ENCODE measurements at regions not wholly inside any gene's neighbourhood (a gene's known extent, or its start where the extent isn't known, plus 50 kb on each side); places are given as distances from the start of the nearest gene placed in this dataset.

DNA sequence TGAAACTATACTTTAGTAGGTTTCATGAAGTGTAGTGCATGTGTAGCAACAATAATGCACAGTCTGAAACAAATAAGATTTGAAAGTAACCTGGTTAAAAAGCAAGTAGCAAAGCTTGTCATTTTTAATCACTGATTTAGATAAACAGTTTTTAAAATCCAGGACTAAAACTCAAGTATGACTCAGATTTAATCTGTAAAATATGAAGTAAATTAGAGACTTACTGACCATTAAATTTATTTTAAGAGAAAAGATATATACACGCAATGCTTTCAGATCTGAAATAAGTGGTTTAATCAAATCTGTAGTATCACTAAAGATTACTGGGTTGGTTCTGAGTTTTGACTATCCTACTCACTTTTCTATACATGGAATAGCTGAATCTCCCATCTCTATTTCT lies 300.7 kb upstream of the RBMS3 start:
- H3K4me1 ChIP-seq, result no peaks in the 10 kb centered on the region
- intact Hi-C loops (cut with DNase I; ENCODE audit: low total_unique reads), result no loop called here
- no peaks in the 10 kb centered on the region for H3K9me3 ChIP-seq
- no peaks in the 10 kb centered on the region for H3K36me3 ChIP-seq
- TF ChIP-seq, protein P1, sequence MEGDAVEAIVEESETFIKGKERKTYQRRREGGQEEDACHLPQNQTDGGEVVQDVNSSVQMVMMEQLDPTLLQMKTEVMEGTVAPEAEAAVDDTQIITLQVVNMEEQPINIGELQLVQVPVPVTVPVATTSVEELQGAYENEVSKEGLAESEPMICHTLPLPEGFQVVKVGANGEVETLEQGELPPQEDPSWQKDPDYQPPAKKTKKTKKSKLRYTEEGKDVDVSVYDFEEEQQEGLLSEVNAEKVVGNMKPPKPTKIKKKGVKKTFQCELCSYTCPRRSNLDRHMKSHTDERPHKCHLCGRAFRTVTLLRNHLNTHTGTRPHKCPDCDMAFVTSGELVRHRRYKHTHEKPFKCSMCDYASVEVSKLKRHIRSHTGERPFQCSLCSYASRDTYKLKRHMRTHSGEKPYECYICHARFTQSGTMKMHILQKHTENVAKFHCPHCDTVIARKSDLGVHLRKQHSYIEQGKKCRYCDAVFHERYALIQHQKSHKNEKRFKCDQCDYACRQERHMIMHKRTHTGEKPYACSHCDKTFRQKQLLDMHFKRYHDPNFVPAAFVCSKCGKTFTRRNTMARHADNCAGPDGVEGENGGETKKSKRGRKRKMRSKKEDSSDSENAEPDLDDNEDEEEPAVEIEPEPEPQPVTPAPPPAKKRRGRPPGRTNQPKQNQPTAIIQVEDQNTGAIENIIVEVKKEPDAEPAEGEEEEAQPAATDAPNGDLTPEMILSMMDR (IDR thresholded peaks at IDR 0.05 in 8 of 11, conservative IDR thresholded peaks at IDR 0.05 in 3 of 11), result no peak
- TF ChIP-seq POLR2AphosphoS5 (IDR thresholded peaks at IDR 0.05) (no peak), POLR2A (IDR thresholded peaks at IDR 0.05) (no peak)
- H3K27ac ChIP-seq, result no peak overlapping the region
- DNase-seq, result no peak
- no peaks in the 10 kb centered on the region for H3K27me3 ChIP-seq (replicated peaks in 1 of 7)
- WGBS, 5 donors, result 71 to 93% (median 84%) methylated on average over 1 of the region's 1 CpG
- H3K4me3 ChIP-seq, result no peak overlapping the region

DNA sequence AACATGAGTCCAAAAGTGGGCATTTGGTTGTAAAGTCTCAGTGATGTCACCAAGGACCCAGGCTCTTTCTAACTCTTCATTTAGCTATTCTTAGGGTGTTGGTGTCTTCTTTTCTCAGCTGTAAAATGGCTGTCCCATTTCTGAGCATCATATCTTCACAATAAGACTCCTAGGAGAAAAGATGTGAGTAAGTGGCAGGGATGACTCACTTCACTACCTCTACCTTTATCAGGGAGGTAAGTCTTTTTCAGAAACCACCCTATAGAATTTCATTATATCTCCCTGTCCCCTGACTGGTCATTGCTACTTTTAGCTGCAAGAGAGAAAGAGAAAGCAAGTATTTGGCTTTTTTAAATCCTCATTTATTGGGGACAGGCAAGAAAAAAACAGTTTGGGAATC lies 300.2 kb upstream of the RBMS3 start:
- H3K27me3 ChIP-seq (replicated peaks in 1 of 7), result no peaks in the 10 kb centered on the region
- H3K4me1 ChIP-seq, result no peaks in the 10 kb centered on the region
- no peaks in the 10 kb centered on the region for H3K36me3 ChIP-seq
- TF ChIP-seq POLR2AphosphoS5 (IDR thresholded peaks at IDR 0.05) (no peak), POLR2A (IDR thresholded peaks at IDR 0.05) (no peak)
- TF ChIP-seq, protein P1 (IDR thresholded peaks at IDR 0.05 in 8 of 11, conservative IDR thresholded peaks at IDR 0.05 in 3 of 11), result no peak
- H3K9me3 ChIP-seq, result no peaks in the 10 kb centered on the region
- no peak overlapping the region for H3K4me3 ChIP-seq
- no peak for DNase-seq
- intact Hi-C loops (cut with DNase I; ENCODE audit: low total_unique reads), result no loop called here
- no peak overlapping the region for H3K27ac ChIP-seq

DNA sequence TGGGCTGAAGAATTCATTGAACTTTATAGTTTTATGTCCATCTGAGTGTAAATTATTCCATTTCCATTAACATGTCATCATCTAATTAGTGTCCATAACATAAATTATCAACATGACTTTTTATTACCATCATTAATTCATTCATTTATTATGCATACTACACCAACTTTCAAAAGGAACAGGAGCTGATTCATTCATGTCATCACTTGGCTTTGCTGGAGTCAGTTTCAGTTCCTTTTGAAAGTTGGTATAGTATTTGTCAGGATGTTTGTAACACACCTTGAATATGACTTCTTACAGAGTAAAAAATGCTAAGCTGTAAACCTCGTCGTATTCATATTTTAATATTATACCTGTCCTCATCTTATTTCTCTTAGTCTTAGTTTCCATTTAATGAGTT lies 298.0 kb upstream of the RBMS3 start:
- Histone ChIP-seq H3K9me3 (no peaks in the 10 kb centered on the region), H3K27me3 (replicated peaks in 1 of 7) (no peaks in the 10 kb centered on the region), H3K4me3 (no peak overlapping the region), H3K4me1 (no peaks in the 10 kb centered on the region), H3K27ac (no peak overlapping the region), H3K36me3 (no peaks in the 10 kb centered on the region)
- intact Hi-C loops (cut with DNase I; ENCODE audit: low total_unique reads), result no loop called here
- TF ChIP-seq, protein P1 (IDR thresholded peaks at IDR 0.05 in 8 of 11, conservative IDR thresholded peaks at IDR 0.05 in 3 of 11), result no peak
- TF ChIP-seq POLR2AphosphoS5 (IDR thresholded peaks at IDR 0.05) (no peak), POLR2A (IDR thresholded peaks at IDR 0.05) (no peak)
- no peak for DNase-seq
- 74 to 90% (median 86%) methylated on average over 2 of the region's 2 CpGs for WGBS, 5 donors

DNA sequence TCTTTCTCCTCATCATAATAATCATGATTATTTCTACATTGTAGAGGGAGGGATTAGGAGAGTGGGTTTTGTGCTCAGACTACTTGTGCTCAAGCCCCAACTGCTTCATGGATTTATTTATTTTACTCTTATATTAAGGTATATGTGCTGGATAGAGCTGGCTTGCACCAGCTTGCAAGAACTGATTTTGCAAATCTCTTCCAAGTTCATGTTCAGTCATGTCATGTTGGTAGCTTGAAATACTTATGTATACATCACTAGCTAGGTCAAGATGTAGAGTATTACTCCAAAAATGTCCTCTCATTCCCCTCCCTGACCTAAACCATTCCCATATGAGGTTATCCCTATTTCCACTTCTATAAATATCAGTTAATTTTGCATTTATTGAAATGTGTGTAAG lies 293.9 kb upstream of the RBMS3 start:
- Histone ChIP-seq H3K36me3 (no peaks in the 10 kb centered on the region), H3K27me3 (replicated peaks in 1 of 7) (no peaks in the 10 kb centered on the region), H3K4me3 (no peak overlapping the region), H3K27ac (no peak overlapping the region), H3K9me3 (no peaks in the 10 kb centered on the region), H3K4me1 (no peaks in the 10 kb centered on the region)
- DNase-seq, result no peak
- TF ChIP-seq POLR2A (IDR thresholded peaks at IDR 0.05) (no peak), POLR2AphosphoS5 (IDR thresholded peaks at IDR 0.05) (no peak)
- TF ChIP-seq, protein P1 (IDR thresholded peaks at IDR 0.05 in 8 of 11, conservative IDR thresholded peaks at IDR 0.05 in 3 of 11), result no peak
- intact Hi-C loops (cut with DNase I; ENCODE audit: low total_unique reads), result no loop called here
